Osteocyte (in vitro differentiated cells): ENCODE measurements at regions not wholly inside any gene's neighbourhood (a gene's known extent, or its start where the extent isn't known, plus 50 kb on each side); places are given as distances from the start of the nearest gene placed in this dataset.
A peak's percentile ranks its signal among the peaks of the same experiment; 100 is the strongest.

Source experiments
- DNase-seq: peaks from one replicate; pipeline ENCODE4 v3.0.0; 2021; ENCODE audit warnings: mixed read lengths; ENCODE audit not compliant: unreplicated experiment; ENCODE audit errors: extremely low spot score
- H3K27ac Mint-ChIP-seq: one replicate; pipeline ENCODE4 v1.8.0; 2021; ENCODE audit warnings: mild to moderate bottlenecking, mixed read lengths; ENCODE audit not compliant: unreplicated experiment
- H3K27me3 Mint-ChIP-seq: one replicate; pipeline ENCODE4 v1.8.0; 2021; ENCODE audit warnings: mixed read lengths; ENCODE audit not compliant: unreplicated experiment
- H3K36me3 Mint-ChIP-seq: one replicate; pipeline ENCODE4 v1.8.0; 2021; ENCODE audit warnings: mixed read lengths; ENCODE audit not compliant: unreplicated experiment
- H3K4me1 Mint-ChIP-seq: one replicate; pipeline ENCODE4 v1.8.0; 2021; ENCODE audit warnings: mixed read lengths; ENCODE audit not compliant: unreplicated experiment
- H3K4me3 Mint-ChIP-seq: one replicate; pipeline ENCODE4 v1.8.0; 2021; ENCODE audit warnings: mild to moderate bottlenecking, moderate library complexity, mixed read lengths; ENCODE audit not compliant: unreplicated experiment
- H3K9me3 Mint-ChIP-seq: one replicate; pipeline ENCODE4 v1.8.0; 2021; ENCODE audit warnings: mixed read lengths; ENCODE audit not compliant: unreplicated experiment
- TF ChIP-seq, protein P1 (sequence below): fragments of 200-600 bp; sonication (generic); IDR thresholded peaks from 2 replicates; pipeline ENCODE4 v1.5.0; 2021; ENCODE audit warnings: antibody characterized with exemption, mild to moderate bottlenecking, moderate library complexity

- Mint-ChIP-seq H3K9me3 (peaks cover 20% of the 10 kb centered on the region), H3K36me3 (no peaks in the 10 kb centered on the region), H3K4me1 (no peaks in the 10 kb centered on the region), H3K4me3 (no peak overlapping the region), H3K27ac (no peak overlapping the region), H3K27me3 (no peaks in the 10 kb centered on the region)
- no peak for DNase-seq
- TF ChIP-seq, protein P1, sequence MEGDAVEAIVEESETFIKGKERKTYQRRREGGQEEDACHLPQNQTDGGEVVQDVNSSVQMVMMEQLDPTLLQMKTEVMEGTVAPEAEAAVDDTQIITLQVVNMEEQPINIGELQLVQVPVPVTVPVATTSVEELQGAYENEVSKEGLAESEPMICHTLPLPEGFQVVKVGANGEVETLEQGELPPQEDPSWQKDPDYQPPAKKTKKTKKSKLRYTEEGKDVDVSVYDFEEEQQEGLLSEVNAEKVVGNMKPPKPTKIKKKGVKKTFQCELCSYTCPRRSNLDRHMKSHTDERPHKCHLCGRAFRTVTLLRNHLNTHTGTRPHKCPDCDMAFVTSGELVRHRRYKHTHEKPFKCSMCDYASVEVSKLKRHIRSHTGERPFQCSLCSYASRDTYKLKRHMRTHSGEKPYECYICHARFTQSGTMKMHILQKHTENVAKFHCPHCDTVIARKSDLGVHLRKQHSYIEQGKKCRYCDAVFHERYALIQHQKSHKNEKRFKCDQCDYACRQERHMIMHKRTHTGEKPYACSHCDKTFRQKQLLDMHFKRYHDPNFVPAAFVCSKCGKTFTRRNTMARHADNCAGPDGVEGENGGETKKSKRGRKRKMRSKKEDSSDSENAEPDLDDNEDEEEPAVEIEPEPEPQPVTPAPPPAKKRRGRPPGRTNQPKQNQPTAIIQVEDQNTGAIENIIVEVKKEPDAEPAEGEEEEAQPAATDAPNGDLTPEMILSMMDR = no peak
These were observed 553.5 kb downstream of the TBC1D22A start for GRCh38 chr22:47315862-47316419.

DNA sequence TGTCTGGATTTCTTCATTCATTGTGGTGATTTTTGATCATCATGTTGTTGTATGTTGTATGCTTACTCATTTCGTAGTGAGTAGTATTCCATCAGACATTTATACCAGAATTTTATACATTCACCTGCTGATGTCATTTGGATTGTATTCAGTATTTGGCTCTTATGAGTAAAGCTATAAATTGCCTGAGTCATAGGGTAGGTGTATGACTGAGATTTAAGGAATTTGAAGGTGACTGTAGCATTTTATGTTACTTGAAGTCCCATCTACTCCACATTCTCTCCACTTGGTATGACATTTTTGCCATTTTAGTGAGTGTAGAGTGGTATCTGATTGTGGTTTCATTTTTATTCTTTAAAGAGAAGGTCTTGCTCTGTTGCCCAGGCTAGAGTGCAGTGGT, 548.2 kb downstream of the TBC1D22A start:
- H3K9me3 Mint-ChIP-seq = peaks cover 35% of the 10 kb centered on the region
- no peaks in the 10 kb centered on the region for H3K27me3 Mint-ChIP-seq
- no peak overlapping the region for H3K27ac Mint-ChIP-seq
- no peak overlapping the region for H3K4me3 Mint-ChIP-seq
- no peaks in the 10 kb centered on the region for H3K4me1 Mint-ChIP-seq
- no peaks in the 10 kb centered on the region for H3K36me3 Mint-ChIP-seq
- TF ChIP-seq, protein P1 = no peak
- DNase-seq = no peak

GRCh38 chr22:47309946-47310345, 547.5 kb downstream of the TBC1D22A start:
- no peaks in the 10 kb centered on the region for H3K27me3 Mint-ChIP-seq
- peak; percentile 15 for DNase-seq
- H3K36me3 Mint-ChIP-seq = no peaks in the 10 kb centered on the region
- H3K4me3 Mint-ChIP-seq = no peak overlapping the region
- H3K4me1 Mint-ChIP-seq = no peaks in the 10 kb centered on the region
- no peak overlapping the region for H3K27ac Mint-ChIP-seq
- TF ChIP-seq, protein P1 = no peak
- peaks cover 33% of the 10 kb centered on the region for H3K9me3 Mint-ChIP-seq

GRCh38 chr22:47309476-47309875, 547.0 kb downstream of the TBC1D22A start:
- Mint-ChIP-seq H3K9me3 (peaks cover 28% of the 10 kb centered on the region), H3K4me1 (no peaks in the 10 kb centered on the region), H3K4me3 (no peak overlapping the region), H3K27ac (no peak overlapping the region), H3K27me3 (no peaks in the 10 kb centered on the region), H3K36me3 (no peaks in the 10 kb centered on the region)
- TF ChIP-seq, protein P1 = no peak
- no peak for DNase-seq

DNA sequence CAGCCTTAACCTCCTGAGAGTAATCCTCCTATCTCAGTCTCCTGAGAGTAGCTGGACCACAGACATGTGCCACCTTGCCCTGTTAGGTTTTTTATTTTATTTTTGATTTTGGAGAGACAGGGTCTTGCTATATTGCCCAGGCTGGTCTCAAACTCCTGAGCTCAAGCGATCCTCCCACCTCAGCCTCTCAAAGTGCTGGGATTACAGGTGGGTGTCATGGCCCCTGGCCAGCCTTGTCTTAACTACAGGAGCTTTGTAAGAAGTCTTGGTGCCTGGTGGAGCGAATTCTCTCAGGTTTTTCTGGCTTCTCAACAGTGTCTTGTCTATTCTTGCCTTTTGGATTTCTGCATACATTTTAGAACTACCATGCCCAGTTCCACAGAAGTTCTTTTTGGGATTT, 546.4 kb downstream of the TBC1D22A start:
- Mint-ChIP-seq H3K4me1 (no peaks in the 10 kb centered on the region), H3K27me3 (no peaks in the 10 kb centered on the region), H3K36me3 (no peaks in the 10 kb centered on the region), H3K9me3 (peaks cover 23% of the 10 kb centered on the region), H3K27ac (no peak overlapping the region), H3K4me3 (no peak overlapping the region)
- DNase-seq = peak; percentile 27
- TF ChIP-seq, protein P1 = no peak
